Motor neuron (in vitro differentiated cells): ENCODE measurements at regions not wholly inside any gene's neighbourhood (a gene's known extent, or its start where the extent isn't known, plus 50 kb on each side); places are given as distances from the start of the nearest gene placed in this dataset.

Experiments used
- ATAC-seq, 8 experiments: fragments of 200-7000 bp; cut with Tn5 transposase; replicated peaks in 6 of 8; 2 replicates each; pipeline ENCODE4 v1.8.0; 2021; ENCODE audit warnings: mild to moderate bottlenecking in 8 of 8, moderate library complexity in 8 of 8
- H3K27ac ChIP-seq, 2 donors: fragments of 250-450 bp; sonication (Bioruptor Pico); 2 replicates each; pipeline ENCODE4 v1.9.0; 2021; ENCODE audit warnings: antibody characterized with exemption in 2 of 2, mild to moderate bottlenecking in 2 of 2, moderate library complexity in 1 of 2
- H3K4me1 ChIP-seq, 2 donors: fragments of 250-450 bp; sonication (Bioruptor Pico); replicated peaks in 1 of 2; 2 replicates each; pipeline ENCODE4 v1.6.1; 2021; ENCODE audit warnings: antibody characterized with exemption in 2 of 2, mild to moderate bottlenecking in 2 of 2, moderate library complexity in 1 of 2
- H3K4me3 ChIP-seq, 5 donors: fragments of 250-450 bp; sonication (Bioruptor Pico); 2 replicates each; pipeline ENCODE4 v1.9.0; 2021; ENCODE audit warnings: antibody characterized with exemption in 5 of 5, mild to moderate bottlenecking in 5 of 5, moderate library complexity in 4 of 5
- WGBS, 10 experiments: fragments of 450-650 bp; shearing (Covaris generic); methylation state at CpG; one replicate each; pipeline ENCODE4 v1.0.0; 2022; 5-methylcytosine and 5-hydroxymethylcytosine counted together
- in situ Hi-C, 9 experiments: fragments of 400-800 bp; cut with MboI; loops; one replicate each; pipeline ENCODE4 v1.15.0; 2021; ENCODE audit warnings: low sequenced_read_pairs in 9 of 9, low pct_unique_long_range_greater_than_20kb in 2 of 9; ENCODE audit not compliant: unreplicated experiment in 9 of 9

DNA sequence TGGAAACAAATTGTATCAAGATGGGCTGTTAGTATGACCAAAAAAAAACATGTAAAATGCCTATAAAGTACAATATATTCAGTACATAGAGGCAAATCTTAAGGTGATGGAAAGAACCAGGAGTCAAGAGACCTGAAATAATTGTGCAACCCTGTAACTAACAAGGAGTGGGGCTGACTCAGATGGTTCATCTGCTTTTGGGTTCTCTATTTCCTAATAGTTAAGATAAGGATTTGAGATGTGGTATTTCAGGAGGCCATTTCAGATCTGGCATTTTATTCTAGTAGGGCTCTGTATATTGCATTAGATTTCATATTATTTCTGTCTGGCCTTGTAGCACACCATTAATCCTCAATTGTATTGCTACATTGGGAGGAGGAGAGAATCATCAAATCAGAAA, 268.4 kb downstream of the HS3ST1 start:
- in situ Hi-C loops: no loop called here
- H3K4me3 ChIP-seq: no peak overlapping the region
- ATAC-seq: no peak
- no peak overlapping the region for H3K27ac ChIP-seq
- H3K4me1 ChIP-seq: peaks cover 5 to 13% of the 10 kb centered on the region in 2 donors

- in situ Hi-C loops: no loop called here
- H3K4me3 ChIP-seq: no peak overlapping the region
- 14 to 100% (median 94%) methylated on average over 1 of the region's 1 CpG; no CpG with 5 or more reads in 4 of the 10 experiments for WGBS, 10 experiments
Measured at GRCh38 chr4:11158971-11159370, 269.7 kb downstream of the HS3ST1 start.

DNA sequence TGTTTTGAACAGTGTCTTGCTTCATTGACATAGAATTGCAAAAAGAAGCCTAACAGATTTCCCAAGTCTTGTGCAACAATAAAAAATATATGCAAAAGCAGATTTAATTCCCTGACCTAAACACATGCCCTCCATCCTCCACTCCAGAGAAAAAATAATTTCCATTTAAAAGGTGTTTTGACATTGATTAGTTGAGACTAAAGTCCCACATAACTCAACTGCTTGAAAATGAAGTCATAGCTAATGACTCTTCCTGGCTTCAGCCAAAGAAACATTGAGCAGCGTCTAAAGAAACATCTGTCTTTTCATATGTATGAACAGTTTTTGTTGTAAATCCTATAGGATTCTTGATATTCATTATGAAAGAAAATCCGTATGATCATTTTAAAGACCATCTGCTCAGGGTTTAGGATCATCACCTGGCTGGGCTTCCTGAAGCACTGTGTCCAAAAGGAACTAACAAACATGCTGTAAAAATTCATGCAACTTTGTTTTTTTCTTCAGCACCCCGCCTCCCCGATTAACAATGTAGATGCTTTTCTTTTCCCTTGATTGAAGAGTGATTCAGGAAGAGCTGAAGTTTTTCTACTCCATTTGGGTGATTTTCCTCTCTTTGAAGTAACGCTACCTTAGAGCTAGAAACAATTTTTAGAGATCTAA, 273.4 kb downstream of the HS3ST1 start:
- 0 to 81% (median 20%) methylated on average over 2 to 5 of the region's 5 CpGs for WGBS, 10 experiments
- in situ Hi-C loops: no loop called here
- Histone ChIP-seq H3K27ac (no peak overlapping the region), H3K4me3 (no peak overlapping the region), H3K4me1 (peaks cover 12 to 29% of the 10 kb centered on the region in 2 donors)
- peak in 5 of 8 experiments; percentile 19 to 78 (median 66) for ATAC-seq

More at GRCh38 chr4:11158971-11159370, 269.7 kb downstream of the HS3ST1 start:
- no peak for ATAC-seq
- Histone ChIP-seq H3K4me1 (peaks cover 12 to 17% of the 10 kb centered on the region in 2 donors), H3K27ac (no peak overlapping the region)

- Histone ChIP-seq H3K4me1 (peaks cover 17 to 33% of the 10 kb centered on the region in 2 donors), H3K27ac (no peak overlapping the region), H3K4me3 (no peak overlapping the region)
- WGBS, 10 experiments: 0 to 92% (median 71%) methylated on average over 1 to 3 of the region's 3 CpGs
- no peak for ATAC-seq
- in situ Hi-C loops: no loop called here
Measured at GRCh38 chr4:11153171-11153750, 275.4 kb downstream of the HS3ST1 start.

DNA sequence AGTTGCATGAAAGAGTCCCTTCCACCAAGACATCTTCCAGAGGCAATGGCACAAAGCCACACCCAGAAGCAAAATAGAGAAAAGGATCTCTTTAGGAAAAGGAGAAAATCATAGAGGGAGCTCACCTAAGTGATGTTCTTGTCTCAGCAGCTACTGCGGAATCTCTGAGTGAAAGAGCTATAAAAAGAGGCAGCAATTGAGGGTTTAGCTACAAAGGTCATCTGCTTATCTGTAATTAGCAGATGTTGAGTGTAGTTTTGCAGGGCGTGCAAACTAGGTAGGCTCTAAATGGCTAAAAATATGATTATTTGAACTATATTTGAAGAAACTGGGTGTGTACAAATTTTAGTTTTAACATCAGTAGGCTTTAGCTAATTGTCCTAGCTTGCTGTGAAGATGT, 276.0 kb downstream of the HS3ST1 start:
- Histone ChIP-seq H3K4me3 (no peak overlapping the region), H3K4me1 (peaks cover 17 to 31% of the 10 kb centered on the region in 2 donors), H3K27ac (no peak overlapping the region)
- 27 to 100% (median 88%) methylated on average over 1 to 2 of the region's 2 CpGs; no CpG with 5 or more reads in 1 of the 10 experiments for WGBS, 10 experiments
- no peak for ATAC-seq
- in situ Hi-C loops: no loop called here

DNA sequence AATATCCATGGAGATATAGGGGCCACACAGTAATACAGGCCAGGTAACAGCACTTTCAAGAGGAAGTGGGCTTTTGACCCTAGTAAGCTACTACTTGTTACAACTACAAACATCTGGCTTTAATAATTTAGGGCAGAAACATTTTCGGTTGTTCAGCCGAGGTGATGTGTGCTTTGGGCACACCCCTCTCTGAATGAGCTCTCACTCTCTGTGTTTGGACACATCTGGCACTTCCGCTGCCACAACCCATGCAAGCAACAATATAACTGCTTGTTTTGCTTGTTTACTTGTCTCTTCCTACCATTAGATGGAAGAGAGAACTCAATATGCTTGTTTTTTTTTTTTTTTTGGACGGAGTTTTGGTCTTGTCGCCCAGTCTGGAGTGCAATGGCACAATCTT, 277.2 kb downstream of the HS3ST1 start:
- in situ Hi-C loops: no loop called here
- H3K4me3 ChIP-seq: no peak overlapping the region
- peaks cover 17 to 31% of the 10 kb centered on the region in 2 donors for H3K4me1 ChIP-seq
- no peak overlapping the region for H3K27ac ChIP-seq
- 0 to 100% (median 75%) methylated on average over 1 to 3 of the region's 5 CpGs; no CpG with 5 or more reads in 5 of the 10 experiments for WGBS, 10 experiments
- ATAC-seq: no peak

- Histone ChIP-seq H3K4me3 (peak overlapping the region; percentile 3 to 36 (median 21)), H3K27ac (peak overlapping the region; percentile 2 to 48), H3K4me1 (peaks cover 7 to 20% of the 10 kb centered on the region in 2 donors)
- WGBS, 10 experiments: 28 to 40% (median 40%) methylated on average over 1 to 3 of the region's 4 CpGs; no CpG with 5 or more reads in 7 of the 10 experiments
- in situ Hi-C loops: no loop called here
- peak in 6 of 8 experiments; percentile 38 to 96 (median 78) for ATAC-seq
Measured at GRCh38 chr4:11149612-11150259, 279.0 kb downstream of the HS3ST1 start.

DNA sequence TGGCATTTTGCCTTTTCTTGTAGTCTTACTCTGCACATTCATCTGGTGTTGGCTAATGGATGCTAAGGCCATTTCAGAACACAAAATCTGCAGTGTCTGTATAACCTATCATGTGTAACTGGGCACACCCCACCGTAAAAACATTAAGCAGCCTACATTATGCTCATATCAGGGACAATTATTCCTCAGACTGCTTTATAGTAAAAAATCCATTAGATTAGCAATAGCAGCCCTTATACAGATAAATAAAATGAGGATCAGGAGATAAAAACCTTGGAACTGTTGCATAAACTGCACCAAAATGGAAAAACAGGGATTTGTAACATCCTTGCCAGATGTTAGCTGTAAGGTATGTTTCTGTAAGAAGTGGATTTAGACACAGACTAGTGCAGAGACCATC, 288.8 kb downstream of the HS3ST1 start:
- peak in 1 of 8 experiments; percentile 45 for ATAC-seq
- in situ Hi-C loops: no loop called here
- Histone ChIP-seq H3K27ac (no peak overlapping the region), H3K4me1 (no peaks in the 10 kb centered on the region), H3K4me3 (no peak overlapping the region)
- 0 to 100% (median 0%) methylated on average over 1 of the region's 1 CpG; no CpG with 5 or more reads in 2 of the 10 experiments for WGBS, 10 experiments

GRCh38 chr4:11138964-11139363, 289.7 kb downstream of the HS3ST1 start:
- no peaks in the 10 kb centered on the region for H3K4me1 ChIP-seq
- in situ Hi-C loops: no loop called here
- H3K4me3 ChIP-seq: no peak overlapping the region
- WGBS, 10 experiments: 0 to 100% (median 29%) methylated on average over 1 of the region's 1 CpG; no CpG with 5 or more reads in 5 of the 10 experiments
- ATAC-seq: no peak
- H3K27ac ChIP-seq: no peak overlapping the region

GRCh38 chr4:11134705-11135104, 294.0 kb downstream of the HS3ST1 start:
- in situ Hi-C loops: no loop called here
- Histone ChIP-seq H3K27ac (no peak overlapping the region), H3K4me3 (no peak overlapping the region), H3K4me1 (no peaks in the 10 kb centered on the region)
- ATAC-seq: no peak

DNA sequence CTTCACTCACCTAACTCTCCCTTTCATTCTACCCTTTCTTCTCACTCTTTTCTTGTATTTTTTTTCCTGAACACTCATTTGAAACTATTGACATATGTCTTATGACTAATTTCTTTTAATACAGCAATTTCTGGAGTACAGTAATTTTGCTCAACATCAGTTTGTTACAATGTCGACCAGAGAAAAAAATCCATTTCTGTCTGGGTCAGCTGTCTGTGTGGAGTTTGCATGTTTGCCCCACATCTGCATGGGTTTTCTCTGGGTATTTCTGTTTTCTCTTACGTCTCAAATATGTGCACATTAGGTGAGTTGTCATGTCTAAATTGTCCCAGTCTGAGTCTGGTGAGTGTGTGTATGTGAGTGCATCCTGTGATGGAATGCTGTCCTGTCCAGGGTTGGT, 294.8 kb downstream of the HS3ST1 start:
- ATAC-seq: no peak
- Histone ChIP-seq H3K27ac (no peak overlapping the region), H3K4me1 (no peaks in the 10 kb centered on the region), H3K4me3 (no peak overlapping the region)
- in situ Hi-C loops: no loop called here
- 0 to 100% (median 57%) methylated on average over 1 to 2 of the region's 2 CpGs; no CpG with 5 or more reads in 1 of the 10 experiments for WGBS, 10 experiments

DNA sequence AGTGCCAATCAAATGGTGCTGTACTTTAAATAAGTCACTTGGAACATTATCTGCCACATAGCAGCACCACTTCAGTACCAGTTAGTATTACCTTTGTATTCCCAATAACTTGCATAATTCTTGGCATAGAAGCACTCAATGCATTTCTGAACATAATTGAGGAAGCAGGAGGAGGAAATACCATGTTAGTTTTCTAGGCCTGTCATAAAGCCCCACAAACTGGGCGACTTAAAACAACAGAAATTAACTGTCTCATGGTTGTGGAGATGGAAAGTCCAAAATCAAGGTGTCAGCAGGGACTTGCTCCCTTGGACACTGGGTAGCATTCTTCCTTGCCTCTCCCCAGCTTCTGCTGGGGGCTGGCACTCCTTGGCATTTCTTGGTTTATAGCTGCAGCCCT, 296.2 kb downstream of the HS3ST1 start:
- Histone ChIP-seq H3K4me3 (no peak overlapping the region), H3K27ac (no peak overlapping the region), H3K4me1 (no peaks in the 10 kb centered on the region)
- WGBS, 10 experiments: 0 to 89% (median 62%) methylated on average over 1 of the region's 1 CpG; no CpG with 5 or more reads in 2 of the 10 experiments
- ATAC-seq: no peak
- in situ Hi-C loops: no loop called here

DNA sequence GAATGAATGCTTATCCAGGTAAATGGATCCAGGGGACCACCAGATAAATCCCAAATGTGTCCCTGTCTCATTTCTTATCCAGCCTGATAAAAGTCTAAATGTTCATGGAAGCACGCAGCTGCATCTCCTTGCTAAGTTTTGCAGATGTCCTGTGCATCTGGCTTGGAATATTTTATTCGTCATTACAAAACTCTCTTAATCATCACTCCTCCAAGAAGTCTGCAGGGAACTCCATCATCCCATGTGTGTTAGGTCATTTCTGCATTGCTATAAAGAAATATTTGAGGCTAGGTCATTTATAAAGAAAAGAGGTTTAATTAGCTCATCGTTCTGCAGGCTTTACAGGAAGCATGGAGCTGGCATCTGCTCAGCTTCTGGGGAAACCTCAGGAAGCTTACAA, 297.2 kb downstream of the HS3ST1 start:
- no peaks in the 10 kb centered on the region for H3K4me1 ChIP-seq
- no peak overlapping the region for H3K4me3 ChIP-seq
- in situ Hi-C loops: no loop called here
- ATAC-seq: no peak
- H3K27ac ChIP-seq: no peak overlapping the region
- WGBS, 10 experiments: 0 to 100% (median 86%) methylated on average over 1 to 3 of the region's 3 CpGs; no CpG with 5 or more reads in 2 of the 10 experiments
